ENCODE measurements at regions not wholly inside any gene's neighbourhood (a gene's known extent, or its start where the extent isn't known, plus 50 kb on each side); places are given as distances from the start of the nearest gene placed in this dataset.

- DNase-seq = no peak
Observed at GRCh38 chr22:48198489-48199459, 1436.3 kb downstream of the TBC1D22A start.

- DNase-seq = no peak
Observed at GRCh38 chr22:48197189-48197690, 1434.8 kb downstream of the TBC1D22A start.

- DNase-seq = no peak
Observed at GRCh38 chr22:48192920-48193319, 1430.5 kb downstream of the TBC1D22A start.

GRCh38 chr22:48192071-48192470, 1429.6 kb downstream of the TBC1D22A start:
- no peak for DNase-seq

GRCh38 chr22:48188231-48188721, 1425.8 kb downstream of the TBC1D22A start:
- DNase-seq = peak; percentile 26 to 29

- DNase-seq = no peak
Observed at GRCh38 chr22:48187356-48187755, 1424.9 kb downstream of the TBC1D22A start.

- no peak for DNase-seq
Observed at GRCh38 chr22:48186146-48186790, 1423.8 kb downstream of the TBC1D22A start.

GRCh38 chr22:48185071-48186055, 1422.9 kb downstream of the TBC1D22A start:
- no peak for DNase-seq

GRCh38 chr22:48182846-48183805, 1420.7 kb downstream of the TBC1D22A start:
- no peak for DNase-seq

- no peak for DNase-seq
Observed at GRCh38 chr22:48182031-48182430, 1419.6 kb downstream of the TBC1D22A start.

GRCh38 chr22:48181263-48181955, 1419.0 kb downstream of the TBC1D22A start:
- DNase-seq = no peak

GRCh38 chr22:48180631-48181030, 1418.2 kb downstream of the TBC1D22A start:
- DNase-seq = no peak

GRCh38 chr22:48179571-48180546, 1417.4 kb downstream of the TBC1D22A start:
- DNase-seq = no peak

GRCh38 chr22:48178536-48178935, 1416.1 kb downstream of the TBC1D22A start:
- no peak for DNase-seq

GRCh38 chr22:48177631-48178030, 1415.2 kb downstream of the TBC1D22A start:
- no peak for DNase-seq

- DNase-seq = no peak
Observed at GRCh38 chr22:48175721-48176120, 1413.3 kb downstream of the TBC1D22A start.

GRCh38 chr22:48173773-48174160, 1411.3 kb downstream of the TBC1D22A start:
- DNase-seq = no peak

GRCh38 chr22:48173061-48173772, 1410.8 kb downstream of the TBC1D22A start:
- DNase-seq = no peak

- DNase-seq = no peak
Observed at GRCh38 chr22:48171271-48171691, 1408.8 kb downstream of the TBC1D22A start.

Measured in activated T-cell treated with anti-CD3 and anti-CD28 coated beads, Interleukin-2, amount 50 U/mL, for 48 hours (primary cell).